ENCODE measurements at regions not wholly inside any gene's neighbourhood (a gene's known extent, or its start where the extent isn't known, plus 50 kb on each side); places are given as distances from the start of the nearest gene placed in this dataset.
A peak's percentile ranks its signal among the peaks of the same experiment; 100 is the strongest.

DNA sequence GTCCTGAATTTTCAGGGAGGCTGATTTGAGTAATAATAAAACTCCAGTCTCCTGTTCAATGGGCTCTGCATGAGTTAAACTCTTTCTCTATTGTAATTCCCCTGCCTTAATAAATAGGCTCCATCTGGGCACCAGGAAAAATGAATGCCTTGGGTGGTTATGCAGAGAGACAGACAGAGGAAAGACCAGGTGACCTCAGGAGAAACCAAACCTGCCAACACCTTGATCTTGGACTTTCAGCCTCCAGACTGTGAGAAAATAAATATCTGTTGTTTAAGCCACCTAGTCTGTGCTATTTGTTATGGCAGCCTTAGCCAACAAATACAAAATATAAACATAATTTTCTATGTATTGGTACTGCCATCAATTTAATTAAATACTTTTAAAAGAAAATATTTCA, 64.8 kb upstream of the RAP2B start:
- Histone ChIP-seq H3K27me3 (no peaks in the 10 kb centered on the region), H3K36me3 (no peaks in the 10 kb centered on the region), H3K27ac (no peak overlapping the region), H3K9me3 (no peaks in the 10 kb centered on the region), H3K4me3 (no peak overlapping the region), H3K4me1 (no peaks in the 10 kb centered on the region)
- DNase-seq (no peak), ATAC-seq (no peak)
- no peak for TF ChIP-seq CTCF (IDR thresholded peaks at IDR 0.05)
- intact Hi-C loops (cut with DNase I) = no loop called here

DNA sequence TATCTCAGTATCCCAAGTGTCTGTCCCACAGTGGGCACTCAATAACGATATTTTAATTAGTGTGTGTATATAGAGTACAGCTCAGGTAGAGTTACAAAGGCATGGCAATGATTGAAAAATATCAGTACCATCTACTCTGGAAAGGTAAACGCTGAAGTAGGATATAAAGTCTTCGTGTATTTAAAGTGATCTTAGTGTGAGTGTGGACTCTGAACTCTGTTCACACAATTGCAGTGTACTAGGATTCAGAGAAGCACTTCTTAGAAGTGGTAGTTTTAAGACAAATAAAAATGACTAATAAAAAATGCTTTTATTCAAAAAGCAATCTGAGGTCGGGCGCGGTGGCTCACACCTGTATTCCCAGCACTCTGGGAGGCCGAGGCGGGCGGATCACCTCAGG, 62.9 kb upstream of the RAP2B start:
- DNase-seq (no peak), ATAC-seq (no peak)
- Histone ChIP-seq H3K4me3 (no peak overlapping the region), H3K4me1 (peaks cover 0 to 4% of the 10 kb centered on the region in 2 donors), H3K9me3 (no peaks in the 10 kb centered on the region), H3K27ac (no peak overlapping the region), H3K36me3 (no peaks in the 10 kb centered on the region), H3K27me3 (no peaks in the 10 kb centered on the region)
- no peak for TF ChIP-seq CTCF (IDR thresholded peaks at IDR 0.05)
- intact Hi-C loops (cut with DNase I) = no loop called here

- H3K27me3 ChIP-seq = no peaks in the 10 kb centered on the region
- ATAC-seq (peak; percentile 88), DNase-seq (no peak)
- no peaks in the 10 kb centered on the region for H3K9me3 ChIP-seq
- intact Hi-C loops (cut with DNase I) = no loop called here
- peaks cover 0 to 4% of the 10 kb centered on the region in 2 donors for H3K4me1 ChIP-seq
- TF ChIP-seq CTCF (IDR thresholded peaks at IDR 0.05) = no peak
- H3K4me3 ChIP-seq = no peak overlapping the region
- H3K27ac ChIP-seq = peak overlapping the region; percentile 7 to 44
- H3K36me3 ChIP-seq = no peaks in the 10 kb centered on the region
These were observed 58.5 kb upstream of the RAP2B start for GRCh38 chr3:153103406-153103945.

DNA sequence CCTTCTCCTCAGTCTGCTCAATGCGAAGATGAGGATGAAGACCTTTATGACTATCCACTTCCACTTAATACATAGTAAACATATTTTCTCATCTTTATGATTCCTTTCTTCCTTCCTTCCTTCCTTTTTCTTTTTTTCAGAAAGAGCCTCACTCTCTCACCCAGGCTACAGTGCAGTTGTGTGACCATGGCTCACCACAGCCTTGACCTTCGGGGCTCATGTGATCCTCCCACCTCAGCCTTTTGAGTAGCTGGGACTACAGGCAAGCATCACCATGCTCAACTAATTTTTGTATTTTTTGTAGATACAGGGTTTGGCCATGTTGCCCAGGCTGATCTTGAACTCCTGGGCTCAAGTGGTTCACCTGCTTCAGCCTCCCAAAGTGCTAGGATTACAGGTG, 52.0 kb upstream of the RAP2B start:
- Histone ChIP-seq H3K27ac (no peak overlapping the region), H3K4me3 (no peak overlapping the region), H3K9me3 (no peaks in the 10 kb centered on the region), H3K4me1 (no peaks in the 10 kb centered on the region), H3K36me3 (no peaks in the 10 kb centered on the region), H3K27me3 (no peaks in the 10 kb centered on the region)
- no peak for ATAC-seq
- intact Hi-C loops (cut with DNase I) = no loop called here
- no peak for TF ChIP-seq CTCF (IDR thresholded peaks at IDR 0.05)
- DNase-seq = no peak

DNA sequence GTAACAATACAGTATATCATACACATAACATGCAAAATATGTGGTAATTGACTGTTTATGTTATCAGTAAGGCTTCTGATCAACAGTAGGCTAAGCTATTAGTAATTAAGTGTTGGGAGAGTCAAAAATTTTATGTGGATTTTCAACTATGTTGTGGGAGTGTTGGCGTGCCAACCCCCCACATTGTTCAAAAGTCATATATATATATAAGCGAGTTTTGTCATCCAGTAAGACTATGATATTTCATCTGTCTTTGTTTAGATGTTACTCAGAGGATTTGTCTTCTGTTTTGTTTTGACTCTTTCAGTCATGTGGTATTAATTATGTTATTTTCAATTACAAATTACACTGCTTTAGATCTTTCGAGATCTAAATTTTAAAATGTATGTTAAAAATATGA, 51.0 kb upstream of the RAP2B start:
- Histone ChIP-seq H3K9me3 (no peaks in the 10 kb centered on the region), H3K4me3 (no peak overlapping the region), H3K4me1 (no peaks in the 10 kb centered on the region), H3K27me3 (no peaks in the 10 kb centered on the region), H3K36me3 (no peaks in the 10 kb centered on the region), H3K27ac (no peak overlapping the region)
- DNase-seq (no peak), ATAC-seq (no peak)
- intact Hi-C loops (cut with DNase I) = no loop called here
- TF ChIP-seq CTCF (IDR thresholded peaks at IDR 0.05) = no peak

All from left lung (tissue), 4 donors.